IPS-15b (cell line): ENCODE measurements at regions not wholly inside any gene's neighbourhood (a gene's known extent, or its start where the extent isn't known, plus 50 kb on each side); places are given as distances from the start of the nearest gene placed in this dataset.
"Not testable (repeated sequence)": the region's sequence is repeated elsewhere in the genome, so short reads cannot be mapped to it uniquely, and the experiment has no call there.

Source experiments
- H3K27me3 ChIP-seq: one replicate; pipeline ENCODE4 v1.6.1; 2013; ENCODE audit warnings: low read length; ENCODE audit not compliant: control insufficient read depth, insufficient read depth
- H3K36me3 ChIP-seq: one replicate; pipeline ENCODE4 v1.6.1; 2013; ENCODE audit warnings: low read length; ENCODE audit not compliant: control insufficient read depth, insufficient read depth
- H3K4me1 ChIP-seq: one replicate; pipeline ENCODE4 v1.6.1; 2013; ENCODE audit warnings: mild to moderate bottlenecking, low read length; ENCODE audit not compliant: control insufficient read depth, insufficient read depth
- H3K4me3 ChIP-seq: one replicate; pipeline ENCODE4 v1.5.1; 2013; ENCODE audit warnings: low read depth, low read length
- H3K9ac ChIP-seq: one replicate; pipeline ENCODE4 v1.6.1; 2013; ENCODE audit warnings: low read depth, mild to moderate bottlenecking, low read length
- H3K9me3 ChIP-seq: one replicate; pipeline ENCODE4 v1.6.1; 2013; ENCODE audit warnings: mild to moderate bottlenecking, low read length; ENCODE audit not compliant: control insufficient read depth, insufficient read depth

DNA sequence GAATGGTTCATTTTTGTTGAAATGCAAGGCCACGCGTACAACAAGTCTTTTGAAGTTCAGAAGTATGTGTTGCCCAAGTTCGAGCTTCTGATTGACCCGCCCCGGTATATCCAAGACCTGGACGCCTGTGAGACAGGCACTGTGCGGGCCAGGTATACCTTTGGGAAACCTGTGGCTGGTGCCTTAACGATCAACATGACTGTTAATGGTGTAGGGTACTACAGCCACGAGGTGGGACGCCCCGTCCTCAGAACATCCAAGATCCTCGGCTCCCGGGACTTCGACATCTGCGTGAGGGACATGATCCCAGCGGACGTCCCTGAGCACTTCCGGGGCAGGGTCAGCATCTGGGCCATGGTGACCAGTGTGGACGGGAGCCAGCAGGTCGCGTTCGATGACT, 1246.9 kb upstream of the PHF14 start:
- H3K4me3 ChIP-seq = not testable (repeated sequence)

DNA sequence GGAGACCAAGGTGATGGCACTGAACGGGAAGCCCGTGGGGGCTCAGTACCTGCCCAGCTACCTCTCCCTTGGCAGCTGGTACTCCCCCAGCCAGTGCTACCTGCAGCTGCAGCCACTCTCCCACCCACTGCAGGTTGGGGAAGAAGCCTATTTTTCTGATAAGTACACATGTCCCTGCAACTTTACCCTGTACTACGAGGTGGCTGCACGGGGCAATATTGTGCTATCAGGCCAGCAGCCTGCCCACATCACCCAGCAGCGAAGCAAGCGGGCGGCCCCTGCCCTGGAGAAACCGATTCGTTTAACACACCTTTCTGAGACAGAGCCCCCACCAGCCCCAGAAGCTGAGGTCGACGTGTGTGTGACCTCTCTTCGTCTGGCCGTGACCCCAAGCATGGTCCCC, 1246.2 kb upstream of the PHF14 start:
- H3K36me3 ChIP-seq, H3K9ac ChIP-seq, H3K4me1 ChIP-seq, H3K4me3 ChIP-seq, H3K9me3 ChIP-seq, H3K27me3 ChIP-seq: not testable (repeated sequence)

More for the DNA sequence above, 1246.9 kb upstream of the PHF14 start:
- H3K9ac ChIP-seq, H3K9me3 ChIP-seq, H3K36me3 ChIP-seq, H3K27me3 ChIP-seq, H3K4me1 ChIP-seq: not testable (repeated sequence)

DNA sequence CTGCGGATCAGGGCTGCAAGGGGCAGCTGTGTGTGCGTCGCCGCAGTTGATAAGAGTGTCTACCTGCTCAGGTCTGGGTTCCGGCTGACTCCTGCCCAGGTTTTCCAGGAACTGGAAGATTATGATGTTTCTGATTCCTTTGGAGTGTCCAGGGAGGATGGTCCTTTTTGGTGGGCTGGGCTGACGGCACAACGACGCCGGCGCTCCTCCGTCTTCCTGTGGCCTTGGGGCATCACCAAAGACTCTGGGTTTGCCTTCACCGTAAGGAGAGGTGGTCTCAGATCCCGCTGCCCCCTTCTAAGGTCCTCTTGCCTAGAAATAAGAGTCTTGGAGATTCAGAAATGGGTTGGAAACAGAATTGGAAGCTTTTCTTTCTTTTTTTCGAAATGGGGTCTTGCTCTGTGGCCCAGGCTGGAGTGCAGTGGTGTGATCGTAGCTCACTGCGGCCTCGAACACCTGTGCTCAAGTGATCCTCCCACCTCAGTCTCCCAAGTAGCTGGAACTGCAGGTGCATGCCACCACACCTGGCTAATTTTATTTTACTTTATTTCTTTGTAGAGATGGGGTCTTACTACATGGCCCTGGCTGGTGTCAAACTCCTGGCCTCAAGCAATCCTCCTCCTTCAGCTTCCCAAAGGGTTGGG, 1245.5 kb upstream of the PHF14 start:
- H3K4me1 ChIP-seq, H3K27me3 ChIP-seq, H3K36me3 ChIP-seq, H3K4me3 ChIP-seq, H3K9me3 ChIP-seq, H3K9ac ChIP-seq: not testable (repeated sequence)

DNA sequence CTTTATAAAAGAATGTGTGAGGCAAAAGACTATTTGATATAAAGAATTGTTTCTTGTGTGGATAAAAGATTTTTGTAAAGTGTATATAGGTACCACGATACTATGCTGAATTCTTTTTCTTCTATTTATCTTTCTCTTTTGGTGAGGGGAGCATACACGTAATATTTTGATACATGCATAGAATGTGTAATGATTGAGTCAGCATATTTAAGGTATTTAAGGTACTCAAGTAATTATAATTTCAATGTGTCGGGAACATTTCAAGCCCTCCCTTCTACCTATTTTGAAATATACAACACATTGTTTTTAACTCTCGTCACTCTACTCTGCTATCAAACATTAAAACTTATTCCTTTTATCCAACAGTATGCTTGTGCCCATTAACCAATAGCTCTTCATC, 1221.6 kb upstream of the PHF14 start:
- no peaks in the 10 kb centered on the region for H3K27me3 ChIP-seq
- no peak overlapping the region for H3K9ac ChIP-seq
- no peaks in the 10 kb centered on the region for H3K36me3 ChIP-seq
- H3K4me3 ChIP-seq = no peak overlapping the region
- H3K9me3 ChIP-seq = no peaks in the 10 kb centered on the region
- no peaks in the 10 kb centered on the region for H3K4me1 ChIP-seq

DNA sequence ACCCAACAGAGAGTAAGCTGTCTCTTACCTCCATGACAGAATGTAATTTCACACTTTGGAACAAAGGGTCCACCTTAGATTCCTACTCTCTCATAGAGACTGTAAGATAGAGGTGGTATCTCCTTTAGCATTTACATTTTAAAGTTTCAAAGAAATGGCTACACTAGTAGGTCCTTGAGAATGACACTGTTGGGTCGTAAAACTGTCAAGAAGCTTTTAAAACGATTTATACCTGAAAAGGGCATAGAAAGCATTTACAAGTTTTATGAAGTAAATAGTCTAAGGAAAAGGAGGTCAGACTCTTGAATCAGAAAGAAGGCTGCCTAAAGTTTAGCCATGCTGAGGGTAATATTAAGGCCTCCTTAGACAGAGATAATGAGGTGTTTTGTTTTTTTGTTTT, 1212.4 kb upstream of the PHF14 start:
- Histone ChIP-seq H3K4me3 (no peak overlapping the region), H3K27me3 (no peaks in the 10 kb centered on the region), H3K9ac (no peak overlapping the region), H3K36me3 (no peaks in the 10 kb centered on the region), H3K4me1 (no peaks in the 10 kb centered on the region), H3K9me3 (no peaks in the 10 kb centered on the region)

DNA sequence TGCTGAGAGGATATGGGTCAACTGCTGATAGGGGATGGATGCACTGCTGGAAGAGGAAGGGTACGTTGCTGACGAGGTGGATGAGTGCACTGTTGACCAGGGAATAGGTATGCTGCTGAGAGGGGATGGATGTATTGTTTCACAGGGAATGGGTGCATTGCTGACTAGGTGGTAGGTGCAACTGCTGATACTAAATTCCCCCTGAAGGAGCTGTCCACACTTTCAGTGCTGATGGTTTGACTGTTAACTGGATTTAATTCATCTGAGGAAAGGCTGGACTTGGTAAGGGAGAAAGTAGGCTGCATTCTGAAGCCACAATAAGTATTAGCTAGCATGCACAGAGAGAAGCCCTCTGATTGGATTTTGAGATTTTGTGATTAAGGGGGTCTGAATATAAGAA, 1196.8 kb upstream of the PHF14 start:
- Histone ChIP-seq H3K27me3 (no peaks in the 10 kb centered on the region), H3K9me3 (no peaks in the 10 kb centered on the region), H3K4me3 (no peak overlapping the region), H3K4me1 (no peaks in the 10 kb centered on the region), H3K9ac (no peak overlapping the region), H3K36me3 (no peaks in the 10 kb centered on the region)

DNA sequence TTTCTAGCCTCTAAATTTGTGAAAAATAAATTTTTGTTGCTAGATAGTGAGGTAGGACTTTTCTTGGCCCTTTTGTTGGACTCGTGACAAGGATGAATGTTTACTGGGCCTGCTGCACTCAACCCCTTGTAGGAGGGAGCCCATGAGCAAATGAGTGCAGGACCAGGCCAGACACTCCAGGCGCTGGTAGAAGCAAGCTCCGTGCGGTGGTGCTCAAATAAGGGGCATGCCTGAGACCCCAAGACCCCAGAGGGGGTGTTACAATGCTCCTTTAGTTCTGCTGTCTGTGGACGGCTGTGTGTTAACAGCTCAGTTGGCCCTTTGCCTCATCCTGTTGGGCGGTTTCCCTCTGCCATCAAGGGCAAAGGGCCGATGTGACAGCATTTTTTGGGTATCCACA, 1195.3 kb upstream of the PHF14 start:
- H3K36me3 ChIP-seq = no peaks in the 10 kb centered on the region
- no peaks in the 10 kb centered on the region for H3K27me3 ChIP-seq
- H3K9ac ChIP-seq = no peak overlapping the region
- no peaks in the 10 kb centered on the region for H3K4me1 ChIP-seq
- H3K9me3 ChIP-seq = no peaks in the 10 kb centered on the region
- no peak overlapping the region for H3K4me3 ChIP-seq

DNA sequence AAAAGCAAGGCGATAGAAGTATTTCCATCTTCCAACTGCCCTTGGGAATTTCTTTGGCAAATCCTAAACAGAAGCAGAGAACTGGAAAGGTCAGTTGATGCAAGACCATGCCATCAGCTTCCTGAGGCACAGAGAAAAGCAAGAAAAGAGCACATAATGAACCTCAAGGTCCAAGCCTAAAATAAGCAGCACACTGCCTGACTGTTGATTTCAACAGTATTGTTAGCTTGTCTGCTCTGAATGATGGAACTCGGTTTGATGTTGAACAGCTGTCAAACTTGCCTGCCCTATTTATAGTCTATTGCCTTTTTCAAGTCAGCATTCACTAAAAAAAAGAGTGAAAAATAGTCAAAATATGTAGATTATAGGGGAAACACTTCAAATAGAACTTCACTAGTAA, 1192.0 kb upstream of the PHF14 start:
- Histone ChIP-seq H3K9ac (no peak overlapping the region), H3K36me3 (no peaks in the 10 kb centered on the region), H3K9me3 (no peaks in the 10 kb centered on the region)

DNA sequence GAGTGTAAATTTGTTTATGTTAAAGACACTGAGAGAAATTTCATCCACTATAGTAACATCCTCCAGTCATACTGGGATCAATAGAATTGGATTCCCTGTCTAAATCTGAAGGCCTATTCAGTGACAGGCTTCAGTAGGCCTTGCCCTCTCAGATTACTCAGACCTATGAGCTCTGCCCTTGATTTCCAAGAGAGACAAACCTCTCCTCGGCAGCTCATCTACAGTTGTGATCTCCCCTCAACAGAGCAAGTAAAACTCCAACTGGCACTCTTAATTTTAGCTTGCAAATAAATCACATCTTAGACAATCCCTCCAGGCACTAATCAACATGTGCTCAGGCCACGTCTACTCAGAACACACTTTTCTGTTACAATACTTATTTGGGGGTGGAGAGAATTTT, 1191.4 kb upstream of the PHF14 start:
- H3K27me3 ChIP-seq = no peaks in the 10 kb centered on the region
- no peak overlapping the region for H3K9ac ChIP-seq
- no peaks in the 10 kb centered on the region for H3K9me3 ChIP-seq
- no peaks in the 10 kb centered on the region for H3K4me1 ChIP-seq
- H3K4me3 ChIP-seq = no peak overlapping the region
- no peaks in the 10 kb centered on the region for H3K36me3 ChIP-seq

More for the DNA sequence above, 1192.0 kb upstream of the PHF14 start:
- Histone ChIP-seq H3K4me1 (no peaks in the 10 kb centered on the region), H3K27me3 (no peaks in the 10 kb centered on the region), H3K4me3 (no peak overlapping the region)

DNA sequence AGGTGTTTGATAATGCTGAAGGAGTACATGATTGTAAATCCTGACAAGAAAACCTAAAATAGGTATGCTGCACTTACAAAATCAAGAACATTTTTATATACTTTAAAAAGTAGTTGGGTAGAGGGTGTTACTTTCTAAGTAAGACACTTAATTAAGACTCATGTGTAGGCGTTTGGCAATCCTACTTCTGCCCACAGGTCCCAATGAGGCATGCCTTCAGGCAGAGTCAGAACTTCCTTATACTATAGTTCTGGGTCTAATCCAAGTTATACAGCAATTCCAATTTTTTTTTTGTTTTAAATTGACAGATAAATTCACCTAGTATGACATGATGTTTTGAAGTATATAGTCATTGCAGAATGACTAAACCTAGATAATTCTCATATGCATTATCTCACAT, 1188.5 kb upstream of the PHF14 start:
- no peak overlapping the region for H3K9ac ChIP-seq
- H3K4me1 ChIP-seq = no peaks in the 10 kb centered on the region
- H3K9me3 ChIP-seq = no peaks in the 10 kb centered on the region
- no peak overlapping the region for H3K4me3 ChIP-seq
- no peaks in the 10 kb centered on the region for H3K36me3 ChIP-seq
- no peaks in the 10 kb centered on the region for H3K27me3 ChIP-seq

DNA sequence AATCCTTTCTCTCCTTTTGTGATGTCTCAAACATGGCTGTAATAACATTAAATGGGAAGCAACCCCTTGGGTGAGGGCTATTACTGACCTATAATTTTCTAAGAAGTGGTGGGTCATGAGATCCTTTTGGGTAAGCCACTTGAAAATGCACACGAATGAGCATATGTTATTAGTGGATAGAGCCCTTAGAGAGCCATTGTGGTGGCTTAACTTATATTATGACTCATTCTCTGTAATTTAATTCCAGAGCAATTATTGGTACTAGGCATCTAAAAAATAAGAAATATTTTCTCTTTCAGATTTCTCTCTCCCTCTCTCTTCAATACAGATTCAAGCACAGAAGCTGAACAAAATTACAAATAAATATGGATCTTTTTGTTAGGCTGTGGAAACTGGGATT, 1177.4 kb upstream of the PHF14 start:
- no peaks in the 10 kb centered on the region for H3K4me1 ChIP-seq

DNA sequence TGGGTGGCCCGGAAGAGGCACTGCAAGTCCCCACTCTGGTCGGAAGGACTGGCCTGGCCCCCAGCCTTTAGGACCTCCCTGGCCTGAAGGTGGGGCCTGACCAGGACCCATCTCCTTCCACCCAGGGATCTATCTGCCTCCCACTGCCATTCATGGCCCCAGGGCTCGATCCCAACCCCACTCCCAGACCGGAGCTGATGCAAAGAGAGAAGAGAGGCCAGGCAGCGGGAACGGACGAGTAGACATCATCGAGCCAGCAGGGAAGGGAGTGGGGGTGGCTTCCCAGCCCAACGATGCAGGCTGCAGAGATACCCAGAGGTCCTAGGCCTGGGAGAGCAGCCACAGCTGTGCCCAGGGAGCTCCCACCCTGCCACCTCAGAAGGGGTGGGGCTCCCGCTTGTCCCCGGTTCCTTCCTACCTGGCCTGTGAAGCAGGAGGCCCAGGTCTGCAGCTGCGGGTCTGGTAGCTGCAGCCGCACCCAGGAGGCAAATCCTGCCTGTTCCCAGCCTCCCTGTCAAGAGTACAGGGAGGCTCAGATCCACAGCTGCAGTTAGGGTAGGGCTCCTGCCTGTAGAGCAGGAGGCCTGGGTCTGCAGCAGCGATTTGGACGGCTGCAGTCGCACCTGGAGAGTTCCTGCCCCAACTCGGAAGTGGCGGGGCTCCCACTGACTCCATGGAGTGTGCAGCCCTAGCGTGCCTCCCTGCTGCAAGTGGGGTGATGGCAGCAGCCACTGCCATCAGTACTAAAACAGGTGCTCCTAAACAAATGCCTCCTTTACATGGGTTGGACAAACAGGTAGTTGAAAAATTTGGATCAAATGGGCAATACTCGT, 1151.0 kb upstream of the PHF14 start:
- no peaks in the 10 kb centered on the region for H3K9me3 ChIP-seq

More for the DNA sequence above, 1177.4 kb upstream of the PHF14 start:
- no peak overlapping the region for H3K9ac ChIP-seq
- H3K9me3 ChIP-seq = no peaks in the 10 kb centered on the region
- no peaks in the 10 kb centered on the region for H3K36me3 ChIP-seq
- no peak overlapping the region for H3K4me3 ChIP-seq
- no peaks in the 10 kb centered on the region for H3K27me3 ChIP-seq

More for the DNA sequence above, 1151.0 kb upstream of the PHF14 start:
- no peak overlapping the region for H3K9ac ChIP-seq
- no peak overlapping the region for H3K4me3 ChIP-seq
- no peaks in the 10 kb centered on the region for H3K4me1 ChIP-seq
- no peaks in the 10 kb centered on the region for H3K36me3 ChIP-seq
- H3K27me3 ChIP-seq = no peaks in the 10 kb centered on the region
